ENCODE measurements at regions not wholly inside any gene's neighbourhood (a gene's known extent, or its start where the extent isn't known, plus 50 kb on each side); places are given as distances from the start of the nearest gene placed in this dataset.

- POLR2A ChIA-PET: no interaction called here
- CTCF ChIA-PET: interaction anchor here (0.7 kb wide), 1 partner anchor 56 kb away, joined by 3 read pairs; no protein-coding TSS in a partner anchor
- no peak for DNase-seq (ENCODE audit: extremely low spot score)
- TF ChIP-seq CTCF (IDR thresholded peaks at IDR 0.05; ENCODE audit: control extremely low read depth, extremely low read depth, low read depth, missing control alignments): no peak
These were observed 86.3 kb downstream of the MAIP1 start for GRCh38 chr2:200041639-200042038.

GRCh38 chr2:200042102-200042735, 86.8 kb downstream of the MAIP1 start:
- no peak for TF ChIP-seq CTCF (IDR thresholded peaks at IDR 0.05; ENCODE audit: control extremely low read depth, extremely low read depth, low read depth, missing control alignments)
- ChIA-PET CTCF (interaction anchor here (0.7 kb wide), 1 partner anchor 57 kb away, joined by 3 read pairs; no protein-coding TSS in a partner anchor), POLR2A (no interaction called here)
- DNase-seq (ENCODE audit: extremely low spot score): no peak

GRCh38 chr2:200042944-200043343, 87.6 kb downstream of the MAIP1 start:
- ChIA-PET POLR2A (no interaction called here), CTCF (no interaction called here)
- TF ChIP-seq CTCF (IDR thresholded peaks at IDR 0.05; ENCODE audit: control extremely low read depth, extremely low read depth, low read depth, missing control alignments): no peak
- DNase-seq (ENCODE audit: extremely low spot score): no peak

- CTCF ChIA-PET: no interaction called here
- POLR2A ChIA-PET: no interaction called here
- no peak for DNase-seq (ENCODE audit: extremely low spot score)
- no peak for TF ChIP-seq CTCF (IDR thresholded peaks at IDR 0.05; ENCODE audit: control extremely low read depth, extremely low read depth, low read depth, missing control alignments)
These were observed 89.1 kb downstream of the MAIP1 start for GRCh38 chr2:200044453-200044852.

GRCh38 chr2:200048421-200048820, 93.0 kb downstream of the MAIP1 start:
- TF ChIP-seq CTCF (IDR thresholded peaks at IDR 0.05; ENCODE audit: control extremely low read depth, extremely low read depth, low read depth, missing control alignments): no peak
- DNase-seq (ENCODE audit: extremely low spot score): no peak
- ChIA-PET CTCF (no interaction called here), POLR2A (no interaction called here)

GRCh38 chr2:200049086-200049485, 93.7 kb downstream of the MAIP1 start:
- DNase-seq (ENCODE audit: extremely low spot score): no peak
- ChIA-PET CTCF (no interaction called here), POLR2A (no interaction called here)
- no peak for TF ChIP-seq CTCF (IDR thresholded peaks at IDR 0.05; ENCODE audit: control extremely low read depth, extremely low read depth, low read depth, missing control alignments)

Data from GM10248 (cell line).